ENCODE measurements at regions not wholly inside any gene's neighbourhood (a gene's known extent, or its start where the extent isn't known, plus 50 kb on each side); places are given as distances from the start of the nearest gene placed in this dataset.
"Not testable (repeated sequence)": the region's sequence is repeated elsewhere in the genome, so short reads cannot be mapped to it uniquely, and the experiment has no call there.

DNA sequence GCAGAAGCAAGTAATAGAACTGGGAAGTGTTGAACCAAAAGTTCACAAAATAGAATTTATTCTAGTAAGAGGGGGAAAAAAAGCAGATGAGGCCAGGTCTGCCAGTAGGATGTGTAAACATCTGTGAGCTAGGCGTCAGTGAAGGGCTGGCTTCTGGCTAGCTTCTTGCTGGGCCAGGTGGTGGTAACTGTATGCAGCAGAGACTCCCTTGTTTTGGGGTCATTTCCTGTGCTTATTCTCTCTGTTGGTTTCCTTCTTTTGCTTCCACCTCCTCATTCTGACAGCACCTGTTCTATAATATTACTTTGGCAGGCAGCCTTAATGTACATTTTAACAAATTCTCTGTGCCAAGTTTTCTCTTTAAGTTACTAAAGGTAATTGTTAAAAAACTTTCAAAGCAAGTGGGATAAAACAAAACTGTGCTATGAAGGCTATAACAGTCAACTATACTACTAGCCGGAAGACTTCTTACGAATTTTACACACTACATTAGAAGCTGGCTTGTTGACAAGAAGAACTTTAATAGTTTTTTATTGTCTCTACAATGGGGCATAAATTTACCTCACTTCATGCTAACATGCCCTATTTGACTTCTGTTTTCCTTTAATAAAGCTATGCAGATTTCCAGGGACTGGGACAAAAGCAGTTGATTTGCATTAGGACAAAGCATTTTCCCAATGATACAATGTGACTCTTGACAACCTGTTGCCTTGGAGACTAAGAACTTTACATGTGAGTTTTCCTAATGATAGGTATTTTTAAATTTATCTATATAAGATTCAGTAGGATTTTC, 318.8 kb upstream of the NAALADL2 start:
- no peak for DNase-seq (ENCODE audit: low read depth)

DNA sequence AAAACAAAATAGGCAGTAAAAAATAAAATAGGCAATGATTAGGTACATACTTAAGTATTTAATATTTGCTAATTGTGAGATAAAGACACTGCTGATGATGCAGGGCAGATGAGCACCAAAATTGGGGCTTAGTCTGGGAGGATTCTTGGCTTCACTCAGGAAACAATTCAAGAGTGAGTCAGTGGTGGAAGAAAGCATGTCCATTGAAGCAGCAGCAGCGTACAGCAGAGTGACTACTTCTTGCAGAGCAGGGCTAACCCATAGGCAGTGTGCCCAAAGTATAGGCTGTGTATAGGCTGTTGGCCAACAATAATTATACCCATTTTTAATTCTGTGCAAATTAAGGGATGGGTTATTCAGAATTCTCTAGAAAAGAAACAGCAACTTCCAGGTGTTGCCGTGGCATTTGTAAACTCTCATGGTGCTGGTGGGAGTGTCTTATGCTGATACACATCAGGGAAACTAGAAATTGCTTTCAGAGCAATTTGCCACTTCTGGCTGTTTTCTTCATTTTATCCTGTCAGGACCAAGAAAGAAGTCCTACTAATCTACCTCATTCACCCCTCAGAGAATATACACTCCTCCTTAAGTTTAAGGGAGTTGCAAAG, 317.3 kb upstream of the NAALADL2 start:
- no peak for DNase-seq (ENCODE audit: low read depth)

DNA sequence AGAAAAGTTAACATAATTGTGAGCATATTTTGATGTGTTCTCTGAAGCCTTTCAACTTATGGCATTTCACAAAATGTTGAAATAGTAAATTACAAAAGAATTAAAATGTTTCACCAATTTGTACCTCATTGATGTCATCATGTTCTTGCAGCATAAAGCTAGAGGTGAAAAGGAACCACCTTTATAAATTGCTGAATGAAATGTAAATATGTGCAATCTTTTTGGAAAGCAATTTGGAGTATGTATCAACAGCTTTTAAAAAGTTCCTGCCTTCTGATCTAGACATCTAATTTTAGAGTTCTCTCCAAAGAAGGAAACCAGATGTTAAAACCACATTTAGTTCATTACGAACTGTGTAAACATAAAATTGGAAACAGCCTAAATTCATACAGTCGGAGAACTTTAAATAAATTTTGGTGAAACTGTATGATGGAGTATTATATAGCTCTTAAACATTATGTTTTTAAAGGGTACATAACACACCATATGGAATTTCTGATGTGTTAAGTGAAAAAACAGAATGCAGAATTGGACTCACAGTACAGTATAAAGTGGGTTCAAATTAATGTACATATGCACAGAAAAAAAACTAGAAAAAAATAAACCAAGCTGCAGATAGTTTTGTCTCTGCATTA, 311.2 kb upstream of the NAALADL2 start:
- no peak for DNase-seq (ENCODE audit: low read depth)

DNA sequence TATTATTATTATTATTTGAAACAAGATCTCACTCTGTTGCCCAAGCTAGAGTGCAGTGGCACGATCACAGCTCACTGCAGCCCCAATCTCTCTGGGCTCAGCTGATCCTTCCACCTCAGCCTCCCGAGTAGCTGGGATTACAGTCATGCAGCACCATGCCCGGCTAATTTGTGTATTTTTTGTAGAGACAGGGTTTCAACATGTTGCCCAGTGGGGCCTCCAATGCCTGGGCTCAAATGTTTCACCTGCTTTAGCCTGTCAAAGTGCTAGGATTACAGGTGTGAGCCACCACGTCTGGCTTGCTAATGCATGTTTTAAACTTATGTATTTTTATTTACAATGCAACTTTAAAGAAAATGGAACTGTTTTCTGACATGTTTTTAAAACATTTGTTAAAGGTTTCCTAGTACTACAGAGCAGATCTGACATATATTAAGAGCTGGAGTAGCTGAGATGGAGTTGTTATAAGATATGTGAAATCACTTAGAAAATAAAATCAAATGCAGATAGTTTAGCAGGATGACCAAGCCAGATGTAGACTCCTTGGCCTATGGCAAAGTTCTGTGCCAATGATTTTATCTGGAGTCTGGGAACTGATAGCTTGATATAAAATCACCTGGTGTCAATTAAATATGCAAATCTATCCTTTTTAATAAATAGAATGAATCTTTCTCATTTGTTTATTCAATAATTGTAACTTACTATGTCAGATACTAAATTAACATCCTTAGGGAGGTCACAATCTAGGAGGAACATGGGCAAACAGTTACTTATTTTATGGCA, 310.1 kb upstream of the NAALADL2 start:
- DNase-seq (ENCODE audit: low read depth): no peak

DNA sequence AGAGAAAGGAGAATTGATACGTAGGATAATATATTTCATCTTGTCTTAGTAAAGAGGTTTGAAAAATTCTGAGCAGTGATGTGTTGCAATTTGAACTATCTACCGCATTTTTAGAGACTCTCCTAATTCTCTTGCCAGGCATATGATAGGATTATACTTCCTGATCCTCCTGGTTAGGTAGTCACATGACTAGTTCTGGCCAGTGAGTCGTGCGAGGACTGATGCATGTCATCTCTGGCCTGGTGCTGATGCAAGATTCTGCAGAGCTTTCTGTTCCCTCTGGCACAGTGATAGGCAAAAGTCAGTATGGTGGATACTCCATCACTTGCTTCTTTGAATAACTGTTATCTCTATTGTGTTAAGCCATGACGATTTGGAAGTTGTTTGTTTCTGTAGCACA, 277.6 kb upstream of the NAALADL2 start:
- DNase-seq (ENCODE audit: low read depth): no peak

DNA sequence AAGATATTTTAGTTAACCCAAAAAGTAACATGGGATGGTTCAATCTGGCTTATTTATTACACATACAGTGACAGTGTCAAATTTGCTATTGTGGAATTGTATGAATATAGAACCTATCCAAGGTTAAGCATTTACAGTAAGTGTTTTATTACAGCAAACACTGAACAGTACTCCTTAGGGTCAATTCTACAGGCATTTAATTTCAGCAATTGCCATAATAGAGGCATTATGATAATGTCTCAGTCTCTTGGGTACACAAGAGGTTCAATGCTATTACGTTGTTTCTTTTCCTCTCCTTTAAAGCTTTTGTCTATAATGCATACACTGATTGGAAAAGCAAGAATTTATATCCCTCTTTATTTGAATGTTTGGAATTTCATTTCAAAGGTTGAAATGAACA, 275.7 kb upstream of the NAALADL2 start:
- DNase-seq (ENCODE audit: low read depth): no peak

DNA sequence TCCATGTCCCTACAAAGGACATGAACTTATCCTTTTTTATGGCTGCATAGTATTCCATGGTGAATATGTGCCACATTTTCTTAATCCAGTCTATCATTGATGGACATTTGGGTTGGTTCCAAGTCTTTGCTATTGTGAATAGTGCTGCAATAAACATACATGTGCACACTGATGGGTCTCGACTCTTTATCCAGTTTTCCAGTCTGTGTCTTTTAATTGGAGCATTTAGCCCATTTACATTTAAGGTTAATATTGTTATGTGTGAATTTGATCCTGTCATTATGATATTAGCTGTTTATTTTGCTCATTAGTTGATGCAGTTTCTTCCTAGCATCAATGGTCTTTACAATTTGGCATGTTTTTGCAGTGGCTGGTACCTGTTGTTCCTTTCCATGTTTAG, 272.0 kb upstream of the NAALADL2 start:
- DNase-seq (ENCODE audit: low read depth): not testable (repeated sequence)

DNA sequence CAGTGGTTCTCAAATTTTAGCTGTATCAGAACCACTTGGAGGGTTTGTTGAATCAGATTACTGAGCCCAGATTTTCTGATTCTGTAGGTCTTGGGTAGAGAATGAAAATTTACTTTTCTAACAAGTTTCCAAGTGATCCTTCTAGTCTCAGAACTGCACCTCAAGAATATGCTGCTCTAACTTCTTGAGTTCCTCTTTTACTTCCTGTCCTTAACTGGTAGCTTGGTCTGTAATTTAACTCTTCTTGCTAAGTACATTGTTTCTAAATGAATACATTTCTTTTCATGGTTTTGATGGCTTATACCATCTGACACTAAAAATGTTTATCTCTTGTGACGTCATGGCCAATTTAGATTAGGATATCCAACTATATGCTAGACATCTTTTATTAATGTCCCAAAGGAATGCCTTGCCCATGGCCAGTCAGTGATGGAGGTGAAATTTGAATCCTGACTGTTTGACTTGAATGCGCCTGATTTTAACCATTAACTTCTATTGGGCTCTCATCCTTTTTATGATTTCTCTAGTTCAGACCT, 262.6 kb upstream of the NAALADL2 start:
- no peak for DNase-seq (ENCODE audit: low read depth)

DNA sequence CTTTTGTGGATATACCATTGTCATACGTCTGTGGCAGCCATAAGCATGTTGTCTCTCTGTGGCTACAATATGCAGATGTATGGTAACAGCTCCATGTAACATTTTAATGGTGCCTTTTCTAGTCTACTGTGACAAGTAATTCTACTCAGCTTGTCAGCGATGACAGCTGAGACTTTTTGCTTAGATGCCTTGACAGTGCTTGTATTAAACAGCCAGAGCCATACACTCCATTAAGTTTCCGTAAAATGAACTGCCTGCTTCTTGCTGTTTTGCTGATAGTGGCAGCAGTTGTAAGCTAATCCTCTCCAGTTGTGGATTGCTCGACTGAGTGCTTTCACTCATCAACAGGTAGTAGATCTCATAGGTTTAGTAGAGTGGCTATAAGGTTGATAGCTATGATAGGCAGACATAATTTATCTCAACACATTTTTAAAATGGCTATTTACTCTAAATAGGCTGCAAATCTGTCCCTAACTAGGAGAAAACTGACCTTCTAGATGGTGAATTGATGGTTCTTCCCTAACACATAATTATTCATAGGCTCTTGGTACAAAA, 260.2 kb upstream of the NAALADL2 start:
- no peak for DNase-seq (ENCODE audit: low read depth)

DNA sequence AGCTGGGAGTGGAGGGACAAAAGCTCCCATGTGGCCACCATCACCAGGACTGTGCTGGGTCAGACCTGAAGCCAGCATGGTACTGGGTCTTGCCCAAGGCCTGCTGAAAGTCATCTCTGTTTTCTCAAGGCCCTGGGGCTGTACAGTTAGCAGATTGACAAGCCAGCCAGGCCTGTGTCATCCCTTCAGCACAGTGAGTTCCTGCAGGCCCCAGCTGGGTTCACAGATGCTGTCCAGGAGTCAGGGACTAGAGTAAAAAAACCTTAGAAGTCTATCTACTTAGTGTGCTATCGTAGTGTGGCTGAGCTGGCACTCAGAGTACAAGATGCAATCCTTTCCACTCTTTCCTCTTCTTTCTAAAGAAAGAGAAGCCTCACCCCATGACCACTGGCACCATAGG, 246.0 kb upstream of the NAALADL2 start:
- DNase-seq (ENCODE audit: low read depth): no peak

DNA sequence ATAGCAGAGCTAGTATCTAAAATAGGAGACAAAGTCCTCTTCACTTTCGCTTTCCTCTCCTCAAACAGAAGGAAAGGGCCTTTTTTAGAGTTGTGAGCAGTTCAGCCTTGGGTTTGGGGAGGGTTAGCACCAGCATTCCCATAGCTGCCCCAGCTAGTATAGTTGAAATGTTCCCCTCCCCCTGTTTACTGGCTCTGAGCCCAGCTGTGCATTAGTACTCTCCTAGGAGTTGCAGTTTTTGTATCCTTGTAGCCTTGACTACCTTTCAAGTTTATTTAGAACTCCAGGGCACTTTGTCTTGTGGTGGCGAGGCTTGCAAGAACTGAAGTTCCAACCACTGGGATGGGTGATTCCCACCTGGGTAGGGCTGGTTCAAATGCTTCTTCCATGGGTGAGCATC, 245.1 kb upstream of the NAALADL2 start:
- DNase-seq (ENCODE audit: low read depth): peak; percentile 13

DNA sequence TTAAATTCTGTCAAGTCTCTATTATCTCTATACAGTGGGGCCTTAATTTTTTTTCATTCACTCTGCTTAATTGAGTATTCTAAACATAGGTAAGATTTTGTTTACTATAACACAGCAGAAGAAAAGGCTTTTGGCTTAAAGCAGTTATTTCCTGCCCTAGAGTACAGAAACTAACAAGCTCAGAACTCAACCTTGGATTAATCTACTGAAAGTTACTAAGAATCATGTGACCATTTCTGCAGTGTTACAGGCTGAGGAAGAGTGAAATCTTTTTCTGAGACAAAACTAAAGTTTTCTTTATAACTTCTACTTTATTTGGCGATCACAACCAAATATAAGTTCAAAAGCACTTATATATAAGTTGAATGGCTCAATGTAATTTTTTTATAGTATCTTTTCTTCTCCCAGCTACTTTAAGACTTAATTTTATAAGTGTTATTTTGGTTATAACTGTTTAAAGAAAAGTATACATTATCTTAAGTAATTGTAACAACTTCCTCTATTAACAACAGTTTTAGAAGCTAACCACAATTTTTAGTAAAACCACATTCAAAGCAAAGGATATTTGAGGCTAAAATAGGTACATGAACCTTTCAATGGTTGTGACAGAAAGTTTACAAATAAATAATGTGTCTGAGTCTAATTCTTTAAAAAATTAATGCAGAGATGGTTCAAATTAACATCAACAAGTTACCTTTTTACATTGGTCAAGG, 240.6 kb upstream of the NAALADL2 start:
- no peak for DNase-seq (ENCODE audit: low read depth)

DNA sequence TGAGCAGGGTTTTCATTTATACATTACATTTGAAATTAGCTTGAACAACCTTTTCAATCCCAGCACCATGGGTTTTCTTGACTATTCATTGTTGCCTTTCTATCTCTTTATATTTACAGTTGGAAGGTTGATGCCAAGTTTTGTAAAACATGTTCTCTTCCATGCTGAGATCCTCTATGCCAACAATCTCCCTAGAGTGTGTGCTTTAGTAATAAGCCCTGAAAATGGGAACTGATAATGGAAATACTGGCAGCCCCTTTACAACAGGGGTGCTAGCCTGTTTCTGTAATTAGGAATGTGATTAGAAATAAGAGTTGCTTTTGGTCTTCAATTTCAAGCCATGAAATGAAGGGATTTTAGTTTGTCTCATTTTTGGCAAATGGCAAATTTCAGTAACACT, 239.9 kb upstream of the NAALADL2 start:
- DNase-seq (ENCODE audit: low read depth): no peak

DNA sequence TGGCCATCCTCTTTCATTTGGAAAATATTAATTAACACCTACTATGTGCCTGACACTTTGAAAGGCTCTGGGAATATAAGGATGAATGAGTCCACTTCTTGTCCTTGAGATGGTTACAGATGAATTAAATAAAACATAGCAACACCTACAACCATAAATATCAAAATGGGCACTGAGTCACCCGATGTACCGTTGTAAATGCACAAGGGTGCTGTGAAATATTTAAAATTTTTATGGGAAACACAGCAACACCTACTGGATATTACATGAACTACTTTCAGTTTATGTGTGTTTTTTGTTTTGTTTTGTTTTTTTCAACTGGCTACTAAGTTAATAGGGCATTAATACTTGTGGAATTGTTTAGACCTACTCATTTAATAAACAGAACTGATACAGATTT, 239.0 kb upstream of the NAALADL2 start:
- no peak for DNase-seq (ENCODE audit: low read depth)

DNA sequence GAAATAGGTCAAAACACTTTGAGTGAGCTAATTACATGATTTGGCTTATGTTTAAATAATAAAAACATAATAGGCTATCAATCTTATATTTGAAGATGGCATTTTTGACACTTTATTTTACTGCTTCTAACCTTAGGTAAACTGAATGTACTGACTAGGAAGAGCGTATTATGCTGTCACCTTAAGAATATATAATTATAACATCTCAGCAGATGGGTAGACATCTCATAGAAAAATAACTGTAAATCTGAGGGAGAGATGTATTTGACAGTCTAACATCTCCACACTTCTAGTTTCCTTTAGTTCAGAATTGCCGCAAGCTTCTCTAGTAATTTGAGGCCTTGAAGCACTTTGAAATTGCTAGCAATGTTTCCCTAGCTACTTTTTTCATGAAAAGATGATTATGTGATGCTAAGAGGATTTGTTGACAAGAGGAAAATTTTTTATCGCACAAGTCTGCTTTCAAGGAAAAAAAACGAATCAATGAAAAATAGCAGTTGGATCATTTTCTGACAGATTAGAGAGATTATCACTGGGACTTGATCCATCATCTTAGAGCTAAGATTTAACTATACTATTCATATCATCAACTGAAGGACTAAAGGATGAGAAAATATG, 238.2 kb upstream of the NAALADL2 start:
- DNase-seq (ENCODE audit: low read depth): no peak

DNA sequence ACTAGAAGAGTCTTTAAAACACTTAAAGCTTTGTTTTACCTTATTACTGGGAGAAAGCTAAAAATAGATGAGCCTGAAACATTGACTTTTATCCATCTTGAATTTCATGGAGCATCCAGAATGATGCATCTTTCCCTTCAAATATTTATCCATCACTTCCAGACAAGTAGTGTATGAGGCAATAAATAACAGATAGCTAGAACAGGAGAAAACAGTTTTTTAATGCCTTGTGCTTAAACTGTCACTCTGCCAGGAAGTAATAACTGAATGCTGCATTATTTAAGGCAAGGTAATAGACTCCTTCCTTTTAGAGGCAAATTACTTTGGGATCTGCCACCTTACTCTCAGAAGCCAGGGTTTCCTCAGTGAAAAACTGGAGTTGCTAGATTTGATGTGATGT, 225.8 kb upstream of the NAALADL2 start:
- no peak for DNase-seq (ENCODE audit: low read depth)

DNA sequence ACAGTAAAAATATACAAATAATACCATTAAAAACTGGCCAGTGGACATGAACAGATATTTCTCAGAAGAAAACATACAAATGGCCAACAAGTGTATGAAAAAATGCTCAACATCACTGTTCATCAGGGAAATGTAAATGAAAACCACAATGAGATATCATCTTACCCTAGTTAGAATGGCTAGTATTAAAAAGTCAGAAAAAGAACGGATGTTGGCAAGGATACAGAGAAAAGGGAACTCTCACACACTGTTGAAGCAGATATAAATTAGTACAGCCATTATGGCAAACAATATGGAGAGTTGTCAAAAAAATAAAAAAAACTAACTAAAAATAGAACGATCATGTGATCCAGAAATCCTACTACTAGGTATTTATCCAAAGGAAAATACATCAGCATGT, 222.7 kb upstream of the NAALADL2 start:
- DNase-seq (ENCODE audit: low read depth): no peak

DNA sequence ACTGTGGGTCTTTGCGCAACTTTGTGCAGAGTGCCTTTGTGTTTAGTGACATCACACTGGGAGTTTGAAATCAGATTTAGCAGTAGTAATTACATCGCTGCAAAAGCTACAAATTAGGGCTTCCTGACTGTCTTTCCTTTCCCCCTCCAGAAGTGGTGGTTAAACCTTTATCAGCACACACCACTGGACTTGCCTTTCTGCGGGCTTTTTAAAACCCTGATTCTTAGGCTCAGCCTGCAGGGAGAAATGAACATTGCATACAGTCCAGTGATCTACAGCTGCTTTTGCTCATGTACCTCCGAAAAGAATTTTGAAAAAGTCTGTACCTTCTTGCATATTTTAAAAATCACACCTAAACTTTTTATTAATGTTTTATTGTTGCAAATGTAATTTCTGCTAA, 219.7 kb upstream of the NAALADL2 start:
- no peak for DNase-seq (ENCODE audit: low read depth)

DNA sequence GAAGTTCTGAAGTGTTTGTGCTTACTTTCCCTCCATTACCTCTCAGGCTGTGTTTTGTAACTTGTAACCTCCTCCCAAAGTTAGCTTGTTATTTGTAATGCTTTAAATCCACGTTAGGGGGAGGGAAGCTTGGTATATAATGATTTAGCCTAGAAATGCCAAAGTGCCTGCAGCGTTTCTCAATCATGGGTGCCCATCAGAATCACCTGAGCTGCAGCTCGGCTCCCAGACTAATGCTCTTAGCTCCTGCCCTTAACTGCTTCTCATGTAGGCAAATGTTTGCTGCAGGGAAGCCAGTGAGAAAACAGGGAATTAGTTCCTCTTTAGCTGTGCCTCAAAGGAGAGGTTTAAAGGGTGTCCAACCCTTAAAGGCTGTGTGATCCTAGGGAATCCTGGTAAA, 219.2 kb upstream of the NAALADL2 start:
- DNase-seq (ENCODE audit: low read depth): no peak

DNA sequence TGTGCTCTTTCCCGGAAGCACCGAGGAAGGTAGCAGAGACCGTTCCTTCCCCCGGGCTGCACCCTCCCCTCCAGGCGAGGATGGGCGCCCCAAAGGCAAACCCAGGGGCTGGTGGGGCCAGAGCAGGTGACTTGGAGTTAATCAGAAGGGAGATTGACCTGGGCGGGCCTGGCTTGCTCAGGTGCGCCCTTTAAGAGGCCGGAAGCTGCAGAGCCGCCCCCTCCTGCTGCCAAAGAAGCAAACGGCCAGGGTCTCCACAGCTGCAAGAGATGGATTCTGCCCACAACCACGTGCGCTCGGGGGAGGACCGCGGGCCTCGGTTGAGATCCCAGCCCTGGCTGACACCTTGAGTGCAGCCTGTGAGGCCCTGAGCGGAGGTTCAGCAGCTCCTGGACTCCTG, 218.2 kb upstream of the NAALADL2 start:
- DNase-seq (ENCODE audit: low read depth): no peak

DNA sequence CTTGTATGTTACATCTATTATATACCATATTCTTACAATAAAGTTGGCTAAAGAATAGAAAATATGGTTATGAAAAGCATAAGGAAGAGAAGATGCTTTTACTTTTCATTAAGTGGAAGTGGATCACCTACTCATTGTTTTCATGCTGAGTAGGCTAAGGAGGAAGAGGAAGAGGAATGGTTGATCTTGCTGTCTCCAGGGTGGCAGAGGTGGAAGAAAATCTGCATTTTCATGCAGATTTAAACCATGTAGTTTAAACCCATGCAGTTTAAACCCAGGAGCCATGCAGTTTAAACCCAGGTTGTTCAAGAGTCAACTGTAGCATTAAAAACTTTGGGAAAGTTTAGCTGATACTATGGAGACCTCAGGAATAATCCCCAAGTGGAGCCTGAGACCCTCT, 214.8 kb upstream of the NAALADL2 start:
- no peak for DNase-seq (ENCODE audit: low read depth)

All from fibroblast of the conjunctiva (primary cell).